ENCODE measurements at regions not wholly inside any gene's neighbourhood (a gene's known extent, or its start where the extent isn't known, plus 50 kb on each side); places are given as distances from the start of the nearest gene placed in this dataset.

DNA sequence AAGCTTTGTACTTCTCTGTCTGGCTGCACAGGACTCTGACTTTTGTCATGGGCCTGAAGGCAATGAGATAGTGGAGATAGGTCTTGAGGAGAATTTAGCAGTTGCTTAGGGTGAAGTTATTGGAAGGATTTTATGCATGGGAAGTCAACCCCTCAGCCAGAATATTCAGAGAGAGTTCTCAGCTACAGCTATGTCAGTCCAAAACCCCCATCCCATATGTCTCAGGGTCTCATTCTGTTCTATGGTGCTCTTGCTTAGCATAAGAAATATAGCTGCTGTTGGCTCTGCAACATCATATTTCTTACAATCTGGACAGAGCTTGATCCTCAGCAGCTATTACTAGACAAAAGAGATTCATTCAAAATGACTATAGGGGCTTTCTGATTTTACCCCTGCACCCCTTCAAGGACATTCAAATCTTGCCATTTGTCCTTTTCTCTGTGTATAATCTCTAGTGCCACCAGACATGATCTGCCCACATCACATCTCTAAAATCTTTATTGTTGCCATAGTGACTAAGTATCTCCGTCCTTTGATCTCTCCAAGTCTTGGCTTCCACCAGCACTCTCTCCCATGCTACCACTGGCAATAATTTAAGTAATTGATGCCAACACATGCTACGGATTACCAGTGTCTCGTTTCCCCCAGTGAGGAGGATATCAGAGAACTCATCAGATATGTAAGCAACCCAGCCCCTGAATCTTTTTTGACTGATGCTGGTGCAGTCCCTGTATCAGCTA, 327.1 kb upstream of the ISX start:
- DNase-seq (ENCODE audit: low read depth): no peak

DNA sequence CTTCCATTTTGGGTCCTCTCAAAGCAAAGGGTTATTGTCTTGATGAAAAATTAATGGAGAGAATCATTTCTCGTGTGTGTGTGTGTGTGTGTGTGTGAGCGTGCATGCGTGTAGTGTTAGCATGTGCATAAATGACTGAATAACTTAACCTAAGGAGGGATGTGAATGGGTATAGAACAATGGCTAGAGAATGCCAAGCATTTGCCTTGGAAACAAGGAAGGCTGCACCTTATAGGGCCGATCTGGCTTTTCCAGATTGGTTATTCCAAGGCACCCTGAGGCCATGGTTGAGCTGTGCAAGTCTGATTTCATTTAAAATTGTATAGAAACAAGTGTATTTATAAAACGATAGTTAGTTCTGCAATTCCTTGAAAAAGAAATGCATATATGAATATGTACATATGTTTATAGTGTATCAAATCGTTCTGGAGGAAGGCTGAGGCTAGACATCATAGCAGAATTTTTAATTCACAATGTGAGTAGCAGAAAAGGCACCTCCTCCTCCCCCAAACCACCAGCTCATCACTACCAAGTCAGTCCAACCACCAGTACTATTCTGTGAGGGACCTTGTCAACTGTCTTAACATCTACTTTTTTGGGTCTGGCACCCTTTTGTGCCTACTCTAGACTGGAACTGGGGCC, 322.7 kb upstream of the ISX start:
- no peak for DNase-seq (ENCODE audit: low read depth)

- no peak for DNase-seq (ENCODE audit: low read depth)
Observed at GRCh38 chr22:34760276-34761008, 305.5 kb upstream of the ISX start.

DNA sequence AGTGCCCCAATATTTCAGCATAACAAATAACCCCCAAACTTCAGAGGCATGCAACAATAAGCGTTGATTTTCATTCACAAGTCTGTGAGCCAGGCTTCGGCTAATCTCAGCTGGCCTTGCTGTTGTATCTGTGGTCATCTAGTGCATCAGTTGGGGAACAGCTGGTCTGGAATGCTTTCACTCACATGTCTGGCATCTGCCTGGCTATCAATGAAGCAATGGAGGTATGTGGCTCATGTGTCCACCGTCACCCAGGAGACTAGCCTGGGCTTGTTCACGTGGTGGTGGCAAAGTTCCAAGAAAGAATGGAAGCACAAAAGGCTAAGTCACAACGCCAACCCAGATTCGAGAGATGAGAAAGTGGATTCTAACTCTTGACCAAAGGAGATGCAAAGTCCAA, 304.8 kb upstream of the ISX start:
- no peak for DNase-seq (ENCODE audit: low read depth)

GRCh38 chr22:34763496-34763895, 302.5 kb upstream of the ISX start:
- no peak for DNase-seq (ENCODE audit: low read depth)

DNA sequence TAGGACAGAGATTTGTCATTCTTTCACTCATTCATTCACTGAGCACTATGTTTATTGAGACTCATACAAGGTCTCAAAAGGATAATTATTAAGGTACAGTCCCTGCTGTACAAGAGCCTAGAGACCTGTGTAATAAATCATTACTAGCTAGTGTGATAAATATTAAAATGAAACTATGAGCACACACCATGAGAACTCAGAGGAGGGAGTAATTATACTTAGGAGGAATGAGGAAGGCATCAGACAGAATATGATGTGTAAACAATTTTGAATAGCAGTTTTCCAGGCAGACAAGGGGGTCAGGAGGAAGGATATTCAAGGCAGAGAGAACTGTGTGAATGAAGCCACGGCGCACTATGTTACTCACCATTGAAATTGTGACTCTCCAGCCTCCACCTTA, 300.8 kb upstream of the ISX start:
- no peak for DNase-seq (ENCODE audit: low read depth)

DNA sequence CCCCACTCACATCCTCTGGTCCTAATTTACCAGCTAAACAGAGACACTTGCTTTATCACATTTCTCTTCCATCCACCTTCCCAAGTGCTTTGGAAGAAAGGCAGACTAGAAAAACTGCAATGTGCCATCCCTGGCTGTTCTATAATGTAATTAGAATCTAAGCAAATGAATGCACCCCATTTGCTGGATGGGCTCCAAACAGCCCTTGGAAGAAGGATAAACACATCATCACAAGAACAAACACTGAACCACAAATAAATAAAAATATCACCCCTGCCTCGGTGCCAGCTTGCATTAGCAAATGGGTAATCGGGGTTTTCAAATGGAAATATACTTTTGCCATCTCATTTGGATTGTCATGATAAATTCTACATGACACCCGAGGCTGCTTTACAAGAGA, 296.6 kb upstream of the ISX start:
- no peak for DNase-seq (ENCODE audit: low read depth)

DNA sequence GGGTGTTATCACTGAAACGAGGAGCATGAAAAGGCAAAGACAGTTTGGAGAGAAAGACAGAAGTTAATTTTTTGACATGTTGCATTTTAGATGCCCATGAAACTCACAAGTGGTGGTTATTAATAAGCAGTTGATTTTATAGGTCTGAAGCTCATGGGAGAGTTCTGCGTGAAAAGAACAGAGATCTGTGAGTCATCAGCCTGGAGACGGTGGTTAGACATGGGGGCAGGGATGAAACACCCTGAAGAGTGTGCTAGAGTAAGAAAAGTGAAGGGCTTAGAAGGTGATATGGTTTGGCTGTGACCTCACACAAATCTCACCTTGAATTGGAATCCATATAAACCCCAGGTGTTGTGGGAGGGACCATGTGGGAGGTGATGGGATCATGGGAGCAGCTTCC, 289.1 kb upstream of the ISX start:
- no peak for DNase-seq (ENCODE audit: low read depth)

- no peak for DNase-seq (ENCODE audit: low read depth)
Observed at GRCh38 chr22:34781681-34782080, 284.3 kb upstream of the ISX start.

GRCh38 chr22:34783436-34783835, 282.5 kb upstream of the ISX start:
- DNase-seq (ENCODE audit: low read depth): no peak

GRCh38 chr22:34784056-34784455, 281.9 kb upstream of the ISX start:
- DNase-seq (ENCODE audit: low read depth): no peak

GRCh38 chr22:34797826-34798225, 268.1 kb upstream of the ISX start:
- DNase-seq (ENCODE audit: low read depth): no peak

DNA sequence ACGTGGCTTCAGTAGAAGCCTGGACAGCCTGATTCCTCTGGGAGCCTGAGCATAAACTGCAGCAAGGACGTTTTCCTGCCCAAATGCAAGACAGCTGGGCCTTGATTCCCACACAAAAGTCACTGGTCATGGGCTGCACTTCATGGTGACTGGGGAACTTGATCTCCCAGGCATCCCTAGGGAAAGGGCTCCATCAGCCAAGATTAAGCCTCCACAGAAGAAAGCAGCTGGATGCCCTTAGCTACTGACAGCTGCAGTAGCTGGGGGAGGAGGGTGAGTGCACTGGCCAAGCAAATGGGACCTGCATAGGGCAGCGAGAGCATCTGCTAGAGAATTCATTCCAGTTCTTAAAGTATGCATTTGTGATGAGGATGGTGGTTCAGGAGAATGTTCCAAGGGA, 267.4 kb upstream of the ISX start:
- no peak for DNase-seq (ENCODE audit: low read depth)

DNA sequence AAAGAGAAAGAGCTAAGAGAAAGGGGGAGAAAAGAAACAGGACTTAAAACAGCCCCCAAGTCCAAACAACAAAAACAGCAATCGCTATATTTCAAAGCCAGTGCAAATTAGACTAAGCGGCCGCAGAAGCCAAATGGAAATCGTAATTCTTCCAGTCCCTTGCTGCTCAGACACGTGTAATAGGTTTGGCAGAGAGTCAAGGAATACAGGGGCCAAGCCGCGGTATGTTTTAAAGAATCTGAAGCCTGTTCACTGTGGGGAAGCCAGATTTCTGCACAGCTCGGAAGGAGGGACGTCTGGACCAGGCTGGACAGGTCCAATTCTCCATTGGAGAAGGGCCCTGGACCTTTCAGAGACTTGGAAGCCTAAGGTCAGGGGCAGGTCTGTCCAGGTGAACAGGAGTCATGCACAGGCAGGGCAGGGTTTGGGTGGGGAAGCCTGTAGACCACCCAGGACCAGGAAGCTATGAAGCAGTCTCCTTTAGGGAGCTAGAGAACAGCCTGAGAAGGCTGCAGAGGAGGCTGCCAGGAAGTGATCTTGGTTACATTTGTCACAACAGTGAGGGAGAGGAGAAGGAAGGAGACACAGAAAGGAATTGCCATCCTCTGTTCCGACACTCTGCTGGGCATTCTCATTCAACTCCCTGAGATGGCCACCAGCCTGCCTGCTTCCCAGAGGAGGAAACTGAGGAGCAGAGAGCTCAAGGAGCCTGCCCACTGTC, 265.5 kb upstream of the ISX start:
- DNase-seq (ENCODE audit: low read depth): no peak

- no peak for DNase-seq (ENCODE audit: low read depth)
Observed at GRCh38 chr22:34801221-34801620, 264.7 kb upstream of the ISX start.

GRCh38 chr22:34804091-34804490, 261.9 kb upstream of the ISX start:
- no peak for DNase-seq (ENCODE audit: low read depth)

DNA sequence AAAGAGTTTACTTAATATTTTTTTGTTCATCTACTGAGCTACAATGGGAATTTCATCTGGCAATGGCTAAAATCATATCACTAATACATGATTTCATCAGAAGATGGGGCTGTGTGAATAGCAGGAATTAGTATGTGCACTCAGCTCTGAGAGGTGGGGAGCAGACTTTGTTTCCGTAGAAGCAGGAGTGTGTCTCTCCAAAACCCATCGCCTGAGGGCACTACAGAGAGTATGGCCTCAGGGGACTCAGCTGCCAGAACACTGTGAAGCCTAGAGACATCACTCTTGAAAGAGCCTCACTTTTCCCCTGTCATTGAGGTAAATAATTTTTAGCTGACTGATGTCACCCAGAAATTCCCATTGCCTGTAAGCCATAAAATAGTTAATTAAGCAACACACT, 261.4 kb upstream of the ISX start:
- DNase-seq (ENCODE audit: low read depth): no peak

GRCh38 chr22:34805771-34806170, 260.2 kb upstream of the ISX start:
- no peak for DNase-seq (ENCODE audit: low read depth)

GRCh38 chr22:34808618-34809017, 257.3 kb upstream of the ISX start:
- no peak for DNase-seq (ENCODE audit: low read depth)

DNA sequence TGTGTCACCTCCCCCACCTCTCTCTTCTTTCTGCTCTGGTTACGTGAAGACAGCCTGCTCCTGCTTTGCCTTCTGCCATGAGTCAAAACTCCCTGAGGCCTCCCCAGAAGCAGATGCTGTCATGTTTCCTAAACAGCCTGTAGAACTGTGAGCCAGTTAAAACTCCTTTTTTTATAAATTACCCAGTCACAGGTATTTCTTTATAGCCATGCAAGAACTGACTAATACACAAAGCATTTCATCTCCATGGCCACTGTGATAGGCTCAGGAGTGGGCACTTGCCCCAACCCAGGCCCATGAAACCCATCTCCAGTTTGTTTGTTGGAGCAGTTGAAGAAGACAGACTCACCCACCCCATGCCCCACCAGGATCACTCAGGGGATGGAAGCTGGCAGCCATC, 253.3 kb upstream of the ISX start:
- no peak for DNase-seq (ENCODE audit: low read depth)

- DNase-seq (ENCODE audit: low read depth): no peak
Observed at GRCh38 chr22:34814260-34815025, 251.5 kb upstream of the ISX start.

DNA sequence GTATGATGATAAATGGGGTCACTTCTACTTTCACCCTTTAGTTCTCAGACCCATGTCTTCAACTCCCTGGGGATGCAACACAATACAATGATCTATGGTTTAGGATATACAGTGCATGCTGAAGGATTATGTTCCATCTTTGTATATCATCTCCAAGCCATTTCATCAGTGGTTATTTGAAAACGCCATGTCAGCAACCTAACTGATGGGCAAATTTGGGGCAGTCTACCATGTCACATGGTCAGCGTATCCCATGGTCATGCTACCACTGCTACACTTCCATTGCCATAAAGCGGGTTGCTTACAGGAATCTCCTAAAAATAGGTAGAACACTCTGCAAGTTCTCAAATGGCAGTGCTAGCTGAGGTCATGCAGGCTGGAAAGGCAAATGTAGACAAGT, 236.5 kb upstream of the ISX start:
- no peak for DNase-seq (ENCODE audit: low read depth)

Data from Daoy (cell line).